ENCODE measurements at regions not wholly inside any gene's neighbourhood (a gene's known extent, or its start where the extent isn't known, plus 50 kb on each side); places are given as distances from the start of the nearest gene placed in this dataset.

DNA sequence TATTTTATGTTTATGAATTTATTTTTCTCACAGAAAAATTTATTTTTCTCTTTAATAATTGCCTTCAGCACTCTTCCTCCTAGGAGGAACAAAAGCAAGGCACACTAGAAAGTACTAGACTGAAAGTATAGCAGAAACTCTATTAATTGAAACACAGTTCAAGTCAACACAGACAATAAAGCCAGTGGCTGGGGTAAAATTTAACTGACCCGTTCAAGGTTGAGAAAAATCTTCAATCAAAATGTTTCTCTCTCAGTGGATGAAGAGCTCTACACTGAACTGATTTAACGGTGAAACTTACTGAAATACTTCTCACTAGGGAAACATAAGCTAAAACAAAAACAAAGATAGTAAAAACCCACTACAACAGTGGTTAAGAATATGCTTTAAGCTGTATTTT is 230.1 kb upstream of the MIR17HG start:
- TF ChIP-seq SAFB2 (IDR thresholded peaks at IDR 0.05; ENCODE audit: borderline replicate concordance, low read depth, low read length, severe bottlenecking), result no peak
- no peak for TF ChIP-seq ERF (CRISPR knock-in tag; IDR thresholded peaks at IDR 0.05)

Measured in K562 (cell line).